ENCODE measurements at regions not wholly inside any gene's neighbourhood (a gene's known extent, or its start where the extent isn't known, plus 50 kb on each side); places are given as distances from the start of the nearest gene placed in this dataset.

DNA sequence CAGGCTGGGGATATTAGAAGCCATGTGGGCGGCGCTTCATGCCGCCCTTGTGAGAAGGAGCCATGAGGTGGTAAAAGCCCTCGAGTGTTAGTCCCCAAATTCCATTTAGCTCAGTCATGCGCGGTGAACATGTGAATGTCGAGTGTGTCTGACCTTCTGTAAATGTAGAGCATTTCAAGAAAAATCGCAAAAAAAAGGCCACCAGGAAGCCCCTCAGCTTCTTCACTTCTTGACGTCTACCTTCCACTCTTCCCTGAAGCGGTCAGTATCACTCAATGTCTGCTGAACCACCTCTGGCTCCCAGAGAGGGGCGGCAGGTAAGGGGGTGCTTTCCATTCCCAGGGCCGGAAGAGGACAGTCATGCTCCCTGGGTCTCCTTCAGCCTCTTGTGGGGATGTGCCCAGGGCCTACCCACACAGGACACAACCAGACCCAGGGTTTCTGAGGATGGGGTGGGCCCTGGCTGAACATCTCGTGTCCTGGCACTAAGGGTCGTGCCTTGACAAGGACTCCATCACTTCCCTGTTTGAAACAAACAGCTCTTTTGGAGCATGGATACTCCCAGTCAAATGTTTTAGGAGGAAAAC, 274.9 kb downstream of the FAM43A start:
- no peaks in the 10 kb centered on the region for H3K9me3 Mint-ChIP-seq
- no peak overlapping the region for H3K4me3 Mint-ChIP-seq
- H3K27ac Mint-ChIP-seq: no peak overlapping the region
- peaks cover 4% of the 10 kb centered on the region for H3K27me3 Mint-ChIP-seq (ENCODE audit: low read depth)
- H3K36me3 Mint-ChIP-seq (ENCODE audit: low read depth): no peaks in the 10 kb centered on the region
- H3K4me1 Mint-ChIP-seq (ENCODE audit: low read depth): no peaks in the 10 kb centered on the region

DNA sequence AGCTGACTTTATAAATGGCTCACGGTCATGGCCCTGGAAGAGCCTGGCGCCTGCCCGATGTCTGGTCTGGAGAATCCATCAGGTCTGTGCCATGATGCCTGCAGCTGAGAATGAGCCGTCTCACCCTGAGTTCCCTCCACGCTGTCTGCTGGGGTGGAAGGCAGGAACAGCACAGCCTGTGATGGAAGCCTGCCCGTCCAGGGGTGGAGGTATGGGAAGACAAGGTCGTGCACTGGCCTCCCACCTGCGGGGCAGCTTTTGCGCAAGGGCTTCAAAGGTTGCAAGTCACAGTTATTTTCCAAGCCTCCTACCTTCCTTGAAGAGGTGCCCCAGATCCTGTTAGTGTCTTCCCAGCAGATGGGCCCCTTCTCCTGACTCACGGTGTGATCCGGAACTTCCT, 275.5 kb downstream of the FAM43A start:
- peaks cover 5% of the 10 kb centered on the region for H3K27me3 Mint-ChIP-seq (ENCODE audit: low read depth)
- H3K36me3 Mint-ChIP-seq (ENCODE audit: low read depth): no peaks in the 10 kb centered on the region
- no peak overlapping the region for H3K27ac Mint-ChIP-seq
- H3K4me3 Mint-ChIP-seq: no peak overlapping the region
- no peaks in the 10 kb centered on the region for H3K4me1 Mint-ChIP-seq (ENCODE audit: low read depth)
- H3K9me3 Mint-ChIP-seq: no peaks in the 10 kb centered on the region

GRCh38 chr3:194961571-194961970, 275.9 kb downstream of the FAM43A start:
- no peaks in the 10 kb centered on the region for H3K9me3 Mint-ChIP-seq
- no peaks in the 10 kb centered on the region for H3K4me1 Mint-ChIP-seq (ENCODE audit: low read depth)
- H3K36me3 Mint-ChIP-seq (ENCODE audit: low read depth): no peaks in the 10 kb centered on the region

GRCh38 chr3:194962056-194962455, 276.4 kb downstream of the FAM43A start:
- no peaks in the 10 kb centered on the region for H3K36me3 Mint-ChIP-seq (ENCODE audit: low read depth)
- no peaks in the 10 kb centered on the region for H3K9me3 Mint-ChIP-seq
- no peak overlapping the region for H3K4me3 Mint-ChIP-seq
- H3K27me3 Mint-ChIP-seq (ENCODE audit: low read depth): peaks cover 8% of the 10 kb centered on the region
- no peak overlapping the region for H3K27ac Mint-ChIP-seq
- H3K4me1 Mint-ChIP-seq (ENCODE audit: low read depth): no peaks in the 10 kb centered on the region

More at GRCh38 chr3:194961571-194961970, 275.9 kb downstream of the FAM43A start:
- no peak overlapping the region for H3K4me3 Mint-ChIP-seq
- H3K27me3 Mint-ChIP-seq (ENCODE audit: low read depth): peaks cover 5% of the 10 kb centered on the region
- no peak overlapping the region for H3K27ac Mint-ChIP-seq

DNA sequence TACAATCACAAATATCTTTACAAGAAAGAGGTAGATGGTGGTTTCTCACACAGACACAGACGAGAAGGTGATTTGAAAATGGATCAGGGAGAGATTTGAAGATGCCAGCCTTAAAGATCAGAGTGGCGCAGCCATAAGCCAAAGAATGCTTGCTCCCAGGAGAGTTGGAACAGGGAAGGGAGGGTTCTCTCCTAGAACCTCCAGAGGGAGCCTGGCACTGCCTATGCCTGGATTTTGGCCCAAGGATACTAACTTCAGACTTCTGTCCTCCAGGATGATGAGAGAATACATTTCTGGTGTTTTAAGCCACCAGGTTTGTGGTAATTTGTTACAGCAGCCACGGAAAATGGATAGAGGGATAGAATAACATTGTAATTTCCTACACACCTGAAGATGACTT, 279.1 kb downstream of the FAM43A start:
- no peaks in the 10 kb centered on the region for H3K4me1 Mint-ChIP-seq (ENCODE audit: low read depth)
- no peak overlapping the region for H3K27ac Mint-ChIP-seq
- H3K36me3 Mint-ChIP-seq (ENCODE audit: low read depth): no peaks in the 10 kb centered on the region
- H3K27me3 Mint-ChIP-seq (ENCODE audit: low read depth): peaks cover 24% of the 10 kb centered on the region
- no peaks in the 10 kb centered on the region for H3K9me3 Mint-ChIP-seq
- no peak overlapping the region for H3K4me3 Mint-ChIP-seq

GRCh38 chr3:194967151-194968117, 281.8 kb downstream of the FAM43A start:
- Mint-ChIP-seq H3K9me3 (no peaks in the 10 kb centered on the region), H3K4me3 (no peak overlapping the region), H3K4me1 (ENCODE audit: low read depth) (no peaks in the 10 kb centered on the region), H3K36me3 (ENCODE audit: low read depth) (no peaks in the 10 kb centered on the region), H3K27ac (no peak overlapping the region), H3K27me3 (ENCODE audit: low read depth) (peaks cover 34% of the 10 kb centered on the region)

DNA sequence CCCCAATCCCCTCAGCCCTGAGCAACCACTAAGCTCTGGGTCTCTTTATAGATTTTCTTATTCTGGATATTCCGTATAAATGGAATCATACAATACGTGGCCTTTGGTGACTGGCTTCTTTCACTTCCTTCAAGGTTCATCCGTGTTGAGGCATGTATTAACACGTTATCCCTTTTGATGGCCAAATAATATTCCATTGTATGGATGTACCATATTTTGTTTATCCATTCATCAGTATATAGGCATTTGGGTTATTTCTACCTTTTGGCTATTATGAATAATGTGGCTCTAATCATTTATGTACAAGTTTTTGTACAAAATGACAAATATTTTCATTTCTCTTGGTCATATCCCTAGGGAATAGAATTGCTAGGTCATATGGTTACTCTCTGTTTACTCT, 284.4 kb downstream of the FAM43A start:
- Mint-ChIP-seq H3K9me3 (no peaks in the 10 kb centered on the region), H3K4me1 (ENCODE audit: low read depth) (no peaks in the 10 kb centered on the region), H3K27ac (no peak overlapping the region), H3K36me3 (ENCODE audit: low read depth) (no peaks in the 10 kb centered on the region), H3K4me3 (no peak overlapping the region), H3K27me3 (ENCODE audit: low read depth) (peaks cover 34% of the 10 kb centered on the region)

GRCh38 chr3:194971009-194971408, 285.3 kb downstream of the FAM43A start:
- H3K9me3 Mint-ChIP-seq: no peaks in the 10 kb centered on the region
- no peaks in the 10 kb centered on the region for H3K36me3 Mint-ChIP-seq (ENCODE audit: low read depth)
- H3K27me3 Mint-ChIP-seq (ENCODE audit: low read depth): peaks cover 30% of the 10 kb centered on the region
- H3K4me3 Mint-ChIP-seq: no peak overlapping the region
- H3K4me1 Mint-ChIP-seq (ENCODE audit: low read depth): no peaks in the 10 kb centered on the region
- H3K27ac Mint-ChIP-seq: no peak overlapping the region

- no peaks in the 10 kb centered on the region for H3K4me1 Mint-ChIP-seq (ENCODE audit: low read depth)
- H3K4me3 Mint-ChIP-seq: no peak overlapping the region
- H3K27ac Mint-ChIP-seq: no peak overlapping the region
- peaks cover 27% of the 10 kb centered on the region for H3K27me3 Mint-ChIP-seq (ENCODE audit: low read depth)
- H3K36me3 Mint-ChIP-seq (ENCODE audit: low read depth): no peaks in the 10 kb centered on the region
- no peaks in the 10 kb centered on the region for H3K9me3 Mint-ChIP-seq
Measured at GRCh38 chr3:194971965-194972364, 286.3 kb downstream of the FAM43A start.

DNA sequence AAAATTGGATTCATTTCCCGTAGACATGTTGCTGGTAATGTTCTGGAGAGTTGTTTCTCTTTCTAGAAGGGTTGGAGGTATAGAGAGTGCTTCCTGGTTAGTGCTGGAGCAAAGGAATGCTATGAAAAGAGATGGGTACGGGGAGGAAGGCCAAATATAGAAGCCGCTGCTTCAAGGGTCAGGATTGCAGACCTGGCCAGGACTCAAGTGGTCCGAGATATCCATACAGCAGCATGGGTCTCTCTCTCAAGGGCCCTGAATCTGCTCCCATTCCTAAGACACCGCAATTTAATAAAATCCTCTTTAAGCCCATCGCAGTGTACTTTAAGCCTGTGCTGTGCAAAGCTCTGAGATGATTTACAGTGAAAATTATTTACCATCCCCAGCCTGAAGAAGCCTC, 287.0 kb downstream of the FAM43A start:
- H3K27me3 Mint-ChIP-seq (ENCODE audit: low read depth): peaks cover 23% of the 10 kb centered on the region
- H3K9me3 Mint-ChIP-seq: no peaks in the 10 kb centered on the region
- H3K4me1 Mint-ChIP-seq (ENCODE audit: low read depth): no peaks in the 10 kb centered on the region
- no peak overlapping the region for H3K27ac Mint-ChIP-seq
- no peaks in the 10 kb centered on the region for H3K36me3 Mint-ChIP-seq (ENCODE audit: low read depth)
- H3K4me3 Mint-ChIP-seq: no peak overlapping the region

- peaks cover 23% of the 10 kb centered on the region for H3K27me3 Mint-ChIP-seq (ENCODE audit: low read depth)
- no peaks in the 10 kb centered on the region for H3K4me1 Mint-ChIP-seq (ENCODE audit: low read depth)
- H3K27ac Mint-ChIP-seq: no peak overlapping the region
- H3K36me3 Mint-ChIP-seq (ENCODE audit: low read depth): no peaks in the 10 kb centered on the region
- no peaks in the 10 kb centered on the region for H3K9me3 Mint-ChIP-seq
- no peak overlapping the region for H3K4me3 Mint-ChIP-seq
Measured at GRCh38 chr3:194973366-194974000, 287.8 kb downstream of the FAM43A start.

- Mint-ChIP-seq H3K27ac (no peak overlapping the region), H3K36me3 (ENCODE audit: low read depth) (no peaks in the 10 kb centered on the region), H3K9me3 (no peaks in the 10 kb centered on the region), H3K4me3 (no peak overlapping the region), H3K27me3 (ENCODE audit: low read depth) (peaks cover 20% of the 10 kb centered on the region), H3K4me1 (ENCODE audit: low read depth) (no peaks in the 10 kb centered on the region)
Measured at GRCh38 chr3:194974468-194975135, 288.9 kb downstream of the FAM43A start.

DNA sequence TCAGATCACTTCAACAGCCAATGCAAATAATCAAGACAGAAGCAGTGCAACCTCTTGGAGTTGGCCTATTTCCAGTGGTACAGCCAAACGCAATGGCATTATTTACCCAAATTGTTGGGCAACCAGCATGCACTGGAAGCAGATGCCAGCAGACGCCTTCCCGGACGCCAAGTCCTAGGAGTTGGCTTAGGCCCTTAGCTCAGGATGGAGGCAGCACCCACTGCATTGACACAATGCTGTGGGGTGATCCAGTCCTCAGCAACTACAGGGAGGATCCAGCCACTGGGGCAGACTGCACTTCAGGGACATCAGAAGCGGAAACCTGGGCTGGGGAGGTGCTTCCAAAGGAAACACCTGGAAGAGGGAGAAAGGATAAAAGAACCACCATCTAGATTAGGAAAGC, 290.4 kb downstream of the FAM43A start:
- H3K4me3 Mint-ChIP-seq: no peak overlapping the region
- H3K9me3 Mint-ChIP-seq: no peaks in the 10 kb centered on the region
- no peaks in the 10 kb centered on the region for H3K36me3 Mint-ChIP-seq (ENCODE audit: low read depth)
- peaks cover 17% of the 10 kb centered on the region for H3K27me3 Mint-ChIP-seq (ENCODE audit: low read depth)
- H3K4me1 Mint-ChIP-seq (ENCODE audit: low read depth): no peaks in the 10 kb centered on the region
- H3K27ac Mint-ChIP-seq: no peak overlapping the region

DNA sequence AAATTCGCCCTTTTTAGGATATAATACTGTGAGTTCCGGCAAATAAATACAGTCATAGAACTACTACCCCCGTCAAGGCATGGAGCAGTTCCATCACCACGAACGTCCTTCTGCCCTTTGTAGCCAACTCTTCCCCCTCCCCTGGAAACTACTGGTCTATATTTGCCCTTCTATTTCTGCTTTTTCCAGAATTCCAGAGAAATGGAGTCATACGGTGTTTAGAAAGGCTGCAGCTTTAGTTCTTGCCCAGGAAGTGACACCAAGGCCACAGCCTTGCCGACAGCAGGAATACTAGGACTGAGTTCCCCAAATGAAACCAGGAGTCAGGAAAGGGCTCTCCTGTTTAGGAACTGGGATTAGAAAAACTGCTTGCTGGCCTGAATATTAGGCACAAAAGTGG, 291.2 kb downstream of the FAM43A start:
- H3K27me3 Mint-ChIP-seq (ENCODE audit: low read depth): peaks cover 22% of the 10 kb centered on the region
- H3K9me3 Mint-ChIP-seq: no peaks in the 10 kb centered on the region
- H3K36me3 Mint-ChIP-seq (ENCODE audit: low read depth): no peaks in the 10 kb centered on the region
- H3K4me1 Mint-ChIP-seq (ENCODE audit: low read depth): no peaks in the 10 kb centered on the region
- no peak overlapping the region for H3K4me3 Mint-ChIP-seq
- no peak overlapping the region for H3K27ac Mint-ChIP-seq

All from T-helper 1 cell treated with Interleukin-12 subunit alpha and Interleukin-12 subunit beta and Interleukin-4 antibody, amounts not matched to agents 30 μg/mL and 1 μg/mL, for 36 hours (primary cell).